ENCODE measurements at regions not wholly inside any gene's neighbourhood (a gene's known extent, or its start where the extent isn't known, plus 50 kb on each side); places are given as distances from the start of the nearest gene placed in this dataset.

DNA sequence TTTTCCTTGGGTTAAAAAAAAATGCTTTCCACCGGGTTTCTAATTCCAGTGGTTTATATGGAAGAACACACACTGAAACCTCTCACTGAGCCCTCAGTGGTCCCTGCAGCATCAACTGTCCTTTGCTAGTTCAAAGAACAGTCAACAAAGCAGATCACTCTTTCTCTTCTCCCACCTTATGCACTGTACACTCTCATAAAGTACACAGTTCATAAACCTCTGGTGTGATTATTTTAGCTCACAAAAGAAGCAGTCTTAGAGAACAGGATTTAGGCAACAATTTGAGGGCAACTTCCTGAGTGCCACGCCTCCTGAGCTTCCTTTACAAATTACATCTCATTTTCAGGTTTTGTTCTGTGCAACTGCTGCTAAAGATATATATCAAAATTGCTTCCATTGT, 728.4 kb upstream of the GOLIM4 start:
- no peak for TF ChIP-seq EZH2 (IDR thresholded peaks at IDR 0.05; ENCODE audit: insufficient read depth, low read length)
- no peak for TF ChIP-seq CTCF (IDR thresholded peaks at IDR 0.05; ENCODE audit: insufficient read depth, low read depth, low read length)
